Stimulated activated effector memory CD8-positive, alpha-beta T cell treated with anti-CD3 and anti-CD28 coated beads, Interleukin-12 subunit alpha, Interleukin-12 subunit beta, amount 100 ng/mL, for 72 hours (primary cell): ENCODE measurements at regions not wholly inside any gene's neighbourhood (a gene's known extent, or its start where the extent isn't known, plus 50 kb on each side); places are given as distances from the start of the nearest gene placed in this dataset.
A peak's percentile ranks its signal among the peaks of the same experiment; 100 is the strongest.

ENCODE experiments used
- ATAC-seq: fragments of 150-1000 bp; cut with Tn5 transposase; 2 replicates; pipeline ENCODE4 v1.10.0; 2021
- DNase-seq, 2 donors: peaks; one replicate each; pipeline ENCODE4 v3.0.0; 2021 to 2022; ENCODE audit warnings: low spot score in 2 of 2
- H3K27ac Mint-ChIP-seq: one replicate; pipeline ENCODE4 v1.8.0; 2022; ENCODE audit warnings: mild to moderate bottlenecking, mixed read lengths
- H3K36me3 Mint-ChIP-seq: one replicate; pipeline ENCODE4 v1.8.0; 2022; ENCODE audit warnings: mild to moderate bottlenecking, mixed read lengths
- H3K4me1 Mint-ChIP-seq: one replicate; pipeline ENCODE4 v1.8.0; 2022; ENCODE audit warnings: mixed read lengths
- H3K4me3 Mint-ChIP-seq: one replicate; pipeline ENCODE4 v1.8.0; 2022; ENCODE audit warnings: mild to moderate bottlenecking, mixed read lengths
- H3K9me3 Mint-ChIP-seq: one replicate; pipeline ENCODE4 v1.8.0; 2022; ENCODE audit warnings: mixed read lengths

GRCh38 chr10:30256084-30256483, 93.0 kb downstream of the MTPAP start:
- Mint-ChIP-seq H3K27ac (no peak overlapping the region), H3K9me3 (peaks cover 9% of the 10 kb centered on the region), H3K36me3 (no peaks in the 10 kb centered on the region), H3K4me1 (no peaks in the 10 kb centered on the region), H3K4me3 (no peak overlapping the region)
- ATAC-seq = no peak
- no peak for DNase-seq

- H3K27ac Mint-ChIP-seq = no peak overlapping the region
- no peaks in the 10 kb centered on the region for H3K4me1 Mint-ChIP-seq
- no peak overlapping the region for H3K4me3 Mint-ChIP-seq
- H3K9me3 Mint-ChIP-seq = peaks cover 9% of the 10 kb centered on the region
- DNase-seq (no peak), ATAC-seq (no peak)
- no peaks in the 10 kb centered on the region for H3K36me3 Mint-ChIP-seq
These were observed 94.2 kb downstream of the MTPAP start for GRCh38 chr10:30254926-30255325.

GRCh38 chr10:30248728-30249127, 100.3 kb downstream of the MTPAP start:
- DNase-seq = no peak
- no peak overlapping the region for H3K27ac Mint-ChIP-seq
- ATAC-seq = no peak
- no peak overlapping the region for H3K4me3 Mint-ChIP-seq
- no peaks in the 10 kb centered on the region for H3K36me3 Mint-ChIP-seq
- H3K4me1 Mint-ChIP-seq = peaks cover 12% of the 10 kb centered on the region
- peaks cover 12% of the 10 kb centered on the region for H3K9me3 Mint-ChIP-seq

GRCh38 chr10:30247704-30248103, 101.4 kb downstream of the MTPAP start:
- Mint-ChIP-seq H3K36me3 (no peaks in the 10 kb centered on the region), H3K9me3 (peaks cover 8% of the 10 kb centered on the region), H3K4me1 (peaks cover 12% of the 10 kb centered on the region), H3K27ac (no peak overlapping the region), H3K4me3 (no peak overlapping the region)
- no peak for DNase-seq
- no peak for ATAC-seq

- H3K9me3 Mint-ChIP-seq = no peaks in the 10 kb centered on the region
- no peak for DNase-seq
These were observed 107.5 kb downstream of the MTPAP start for GRCh38 chr10:30241422-30242110.

GRCh38 chr10:30238836-30239235, 110.2 kb downstream of the MTPAP start:
- Mint-ChIP-seq H3K4me3 (no peak overlapping the region), H3K4me1 (no peaks in the 10 kb centered on the region), H3K27ac (no peak overlapping the region), H3K36me3 (no peaks in the 10 kb centered on the region), H3K9me3 (no peaks in the 10 kb centered on the region)
- DNase-seq (no peak), ATAC-seq (no peak)

More at GRCh38 chr10:30241422-30242110, 107.5 kb downstream of the MTPAP start:
- no peaks in the 10 kb centered on the region for H3K4me1 Mint-ChIP-seq
- H3K27ac Mint-ChIP-seq = no peak overlapping the region
- H3K4me3 Mint-ChIP-seq = no peak overlapping the region
- H3K36me3 Mint-ChIP-seq = no peaks in the 10 kb centered on the region
- ATAC-seq = peak; percentile 32

- no peak for ATAC-seq
- H3K36me3 Mint-ChIP-seq = no peaks in the 10 kb centered on the region
- peaks cover 9% of the 10 kb centered on the region for H3K4me1 Mint-ChIP-seq
- H3K9me3 Mint-ChIP-seq = no peaks in the 10 kb centered on the region
- no peak overlapping the region for H3K4me3 Mint-ChIP-seq
- no peak overlapping the region for H3K27ac Mint-ChIP-seq
- no peak for DNase-seq
These were observed 115.7 kb downstream of the MTPAP start for GRCh38 chr10:30233186-30233959.

- H3K36me3 Mint-ChIP-seq = no peaks in the 10 kb centered on the region
- ATAC-seq (no peak), DNase-seq (no peak)
- H3K27ac Mint-ChIP-seq = no peak overlapping the region
- H3K4me3 Mint-ChIP-seq = no peak overlapping the region
- H3K4me1 Mint-ChIP-seq = peaks cover 9% of the 10 kb centered on the region
- H3K9me3 Mint-ChIP-seq = no peaks in the 10 kb centered on the region
These were observed 117.4 kb downstream of the MTPAP start for GRCh38 chr10:30231709-30232108.

- no peak overlapping the region for H3K4me3 Mint-ChIP-seq
- DNase-seq (no peak), ATAC-seq (peak; percentile 59)
- H3K36me3 Mint-ChIP-seq = no peaks in the 10 kb centered on the region
- H3K27ac Mint-ChIP-seq = no peak overlapping the region
- H3K9me3 Mint-ChIP-seq = no peaks in the 10 kb centered on the region
- peaks cover 9% of the 10 kb centered on the region for H3K4me1 Mint-ChIP-seq
These were observed 117.9 kb downstream of the MTPAP start for GRCh38 chr10:30231071-30231652.

GRCh38 chr10:30229536-30229935, 119.5 kb downstream of the MTPAP start:
- no peaks in the 10 kb centered on the region for H3K9me3 Mint-ChIP-seq
- ATAC-seq = no peak
- no peaks in the 10 kb centered on the region for H3K36me3 Mint-ChIP-seq
- no peak for DNase-seq
- no peak overlapping the region for H3K4me3 Mint-ChIP-seq
- H3K27ac Mint-ChIP-seq = no peak overlapping the region
- H3K4me1 Mint-ChIP-seq = peaks cover 9% of the 10 kb centered on the region

GRCh38 chr10:30228417-30229036, 120.6 kb downstream of the MTPAP start:
- Mint-ChIP-seq H3K9me3 (no peaks in the 10 kb centered on the region), H3K4me3 (no peak overlapping the region), H3K27ac (peak overlapping the region; percentile 29), H3K4me1 (peaks cover 9% of the 10 kb centered on the region), H3K36me3 (no peaks in the 10 kb centered on the region)
- ATAC-seq (no peak), DNase-seq (no peak)

GRCh38 chr10:30227481-30227880, 121.6 kb downstream of the MTPAP start:
- no peak for ATAC-seq
- no peak overlapping the region for H3K4me3 Mint-ChIP-seq
- peaks cover 9% of the 10 kb centered on the region for H3K4me1 Mint-ChIP-seq
- DNase-seq = no peak
- H3K36me3 Mint-ChIP-seq = no peaks in the 10 kb centered on the region
- no peaks in the 10 kb centered on the region for H3K9me3 Mint-ChIP-seq
- no peak overlapping the region for H3K27ac Mint-ChIP-seq

- Mint-ChIP-seq H3K36me3 (no peaks in the 10 kb centered on the region), H3K4me3 (no peak overlapping the region), H3K27ac (no peak overlapping the region), H3K4me1 (peaks cover 8% of the 10 kb centered on the region), H3K9me3 (no peaks in the 10 kb centered on the region)
- ATAC-seq = no peak
- no peak for DNase-seq
These were observed 128.9 kb downstream of the MTPAP start for GRCh38 chr10:30219971-30220751.

- Mint-ChIP-seq H3K4me3 (no peak overlapping the region), H3K9me3 (no peaks in the 10 kb centered on the region), H3K4me1 (peaks cover 8% of the 10 kb centered on the region), H3K36me3 (no peaks in the 10 kb centered on the region), H3K27ac (no peak overlapping the region)
- ATAC-seq (no peak), DNase-seq (no peak)
These were observed 132.3 kb downstream of the MTPAP start for GRCh38 chr10:30216821-30217220.

GRCh38 chr10:30215623-30216022, 133.5 kb downstream of the MTPAP start:
- Mint-ChIP-seq H3K4me3 (no peak overlapping the region), H3K36me3 (no peaks in the 10 kb centered on the region), H3K4me1 (peaks cover 8% of the 10 kb centered on the region), H3K9me3 (no peaks in the 10 kb centered on the region), H3K27ac (no peak overlapping the region)
- ATAC-seq = no peak
- DNase-seq = no peak
